ENCODE measurements at regions not wholly inside any gene's neighbourhood (a gene's known extent, or its start where the extent isn't known, plus 50 kb on each side); places are given as distances from the start of the nearest gene placed in this dataset.

DNA sequence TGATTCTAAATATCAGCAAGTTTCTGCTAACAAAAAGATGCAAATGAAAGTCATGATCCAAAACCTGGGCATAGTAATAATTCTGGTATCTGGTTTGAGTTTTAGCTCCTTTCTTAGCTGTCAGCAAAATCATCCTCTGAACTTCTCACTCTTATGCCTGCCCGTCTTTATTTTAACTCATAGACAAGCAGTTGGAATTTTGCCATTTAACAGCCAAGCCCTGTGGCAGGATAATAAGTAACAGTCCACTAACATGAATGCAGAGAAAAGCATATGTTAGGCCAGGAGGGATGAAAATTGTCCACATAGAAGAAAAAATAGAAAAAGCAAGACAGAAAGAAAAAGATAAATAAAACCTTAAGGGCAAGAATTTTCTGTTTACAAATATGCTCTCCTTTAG, 170.0 kb upstream of the LAMA2 start (continued):
- TF ChIP-seq JUNB (CRISPR knock-in tag; conservative IDR thresholded peaks at IDR 0.05) (no peak), ZBTB17 (CRISPR knock-in tag; IDR thresholded peaks at IDR 0.05) (no peak), CAMTA2 (CRISPR knock-in tag; conservative IDR thresholded peaks at IDR 0.05) (no peak)
- TF ChIP-seq, protein P1, sequence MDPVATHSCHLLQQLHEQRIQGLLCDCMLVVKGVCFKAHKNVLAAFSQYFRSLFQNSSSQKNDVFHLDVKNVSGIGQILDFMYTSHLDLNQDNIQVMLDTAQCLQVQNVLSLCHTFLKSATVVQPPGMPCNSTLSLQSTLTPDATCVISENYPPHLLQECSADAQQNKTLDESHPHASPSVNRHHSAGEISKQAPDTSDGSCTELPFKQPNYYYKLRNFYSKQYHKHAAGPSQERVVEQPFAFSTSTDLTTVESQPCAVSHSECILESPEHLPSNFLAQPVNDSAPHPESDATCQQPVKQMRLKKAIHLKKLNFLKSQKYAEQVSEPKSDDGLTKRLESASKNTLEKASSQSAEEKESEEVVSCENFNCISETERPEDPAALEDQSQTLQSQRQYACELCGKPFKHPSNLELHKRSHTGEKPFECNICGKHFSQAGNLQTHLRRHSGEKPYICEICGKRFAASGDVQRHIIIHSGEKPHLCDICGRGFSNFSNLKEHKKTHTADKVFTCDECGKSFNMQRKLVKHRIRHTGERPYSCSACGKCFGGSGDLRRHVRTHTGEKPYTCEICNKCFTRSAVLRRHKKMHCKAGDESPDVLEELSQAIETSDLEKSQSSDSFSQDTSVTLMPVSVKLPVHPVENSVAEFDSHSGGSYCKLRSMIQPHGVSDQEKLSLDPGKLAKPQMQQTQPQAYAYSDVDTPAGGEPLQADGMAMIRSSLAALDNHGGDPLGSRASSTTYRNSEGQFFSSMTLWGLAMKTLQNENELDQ (CRISPR knock-in tag; IDR thresholded peaks at IDR 0.05; ENCODE audit: borderline replicate concordance) = no peak
- TF ChIP-seq, protein P2, sequence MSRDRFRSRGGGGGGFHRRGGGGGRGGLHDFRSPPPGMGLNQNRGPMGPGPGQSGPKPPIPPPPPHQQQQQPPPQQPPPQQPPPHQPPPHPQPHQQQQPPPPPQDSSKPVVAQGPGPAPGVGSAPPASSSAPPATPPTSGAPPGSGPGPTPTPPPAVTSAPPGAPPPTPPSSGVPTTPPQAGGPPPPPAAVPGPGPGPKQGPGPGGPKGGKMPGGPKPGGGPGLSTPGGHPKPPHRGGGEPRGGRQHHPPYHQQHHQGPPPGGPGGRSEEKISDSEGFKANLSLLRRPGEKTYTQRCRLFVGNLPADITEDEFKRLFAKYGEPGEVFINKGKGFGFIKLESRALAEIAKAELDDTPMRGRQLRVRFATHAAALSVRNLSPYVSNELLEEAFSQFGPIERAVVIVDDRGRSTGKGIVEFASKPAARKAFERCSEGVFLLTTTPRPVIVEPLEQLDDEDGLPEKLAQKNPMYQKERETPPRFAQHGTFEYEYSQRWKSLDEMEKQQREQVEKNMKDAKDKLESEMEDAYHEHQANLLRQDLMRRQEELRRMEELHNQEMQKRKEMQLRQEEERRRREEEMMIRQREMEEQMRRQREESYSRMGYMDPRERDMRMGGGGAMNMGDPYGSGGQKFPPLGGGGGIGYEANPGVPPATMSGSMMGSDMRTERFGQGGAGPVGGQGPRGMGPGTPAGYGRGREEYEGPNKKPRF (IDR thresholded peaks at IDR 0.05; ENCODE audit: low read depth, low read length) = no peak
- TF ChIP-seq, protein P3, sequence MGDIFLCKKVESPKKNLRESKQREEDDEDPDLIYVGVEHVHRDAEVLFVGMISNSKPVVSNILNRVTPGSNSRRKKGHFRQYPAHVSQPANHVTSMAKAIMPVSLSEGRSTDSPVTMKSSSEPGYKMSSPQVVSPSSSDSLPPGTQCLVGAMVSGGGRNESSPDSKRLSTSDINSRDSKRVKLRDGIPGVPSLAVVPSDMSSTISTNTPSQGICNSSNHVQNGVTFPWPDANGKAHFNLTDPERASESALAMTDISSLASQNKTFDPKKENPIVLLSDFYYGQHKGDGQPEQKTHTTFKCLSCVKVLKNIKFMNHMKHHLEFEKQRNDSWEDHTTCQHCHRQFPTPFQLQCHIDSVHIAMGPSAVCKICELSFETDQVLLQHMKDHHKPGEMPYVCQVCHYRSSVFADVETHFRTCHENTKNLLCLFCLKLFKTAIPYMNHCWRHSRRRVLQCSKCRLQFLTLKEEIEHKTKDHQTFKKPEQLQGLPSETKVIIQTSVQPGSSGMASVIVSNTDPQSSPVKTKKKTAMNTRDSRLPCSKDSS (IDR thresholded peaks at IDR 0.05; ENCODE audit: low read depth, partially characterized antibody) = no peak
